RWPE2 (cell line): ENCODE measurements at regions not wholly inside any gene's neighbourhood (a gene's known extent, or its start where the extent isn't known, plus 50 kb on each side); places are given as distances from the start of the nearest gene placed in this dataset.

Experiments
- ATAC-seq: fragments of 200-7000 bp; cut with Tn5 transposase; 3 replicates; pipeline ENCODE4 v1.9.1; 2021; ENCODE audit warnings: low read depth
- DNase-seq: peaks from one replicate; pipeline ENCODE4 v3.0.0-alpha.2; 2020; ENCODE audit warnings: low spot score
- H3K27ac ChIP-seq: fragments of 450-650 bp; 2 replicates; pipeline ENCODE4 v1.5.1; 2017; ENCODE audit warnings: mild to moderate bottlenecking; ENCODE audit not compliant: poor library complexity, severe bottlenecking
- H3K27me3 ChIP-seq: fragments of 250-450 bp; sonication (Bioruptor Pico); 2 replicates; pipeline ENCODE4 v1.5.1; 2021; ENCODE audit warnings: mild to moderate bottlenecking, moderate library complexity; ENCODE audit not compliant: insufficient read depth, poor library complexity, severe bottlenecking
- H3K36me3 ChIP-seq: fragments of 250-450 bp; sonication (Bioruptor Pico); 2 replicates; pipeline ENCODE4 v1.5.1; 2020; ENCODE audit warnings: low read depth, mild to moderate bottlenecking, moderate library complexity
- H3K4me1 ChIP-seq: fragments of 250-450 bp; sonication (Bioruptor Pico); 2 replicates; pipeline ENCODE4 v1.5.1; 2021; ENCODE audit warnings: mild to moderate bottlenecking, moderate library complexity; ENCODE audit not compliant: insufficient read depth, poor library complexity, severe bottlenecking
- H3K4me3 ChIP-seq: fragments of 250-450 bp; sonication (Bioruptor Pico); 2 replicates; pipeline ENCODE4 v1.5.1; 2021; ENCODE audit warnings: mild to moderate bottlenecking, moderate library complexity; ENCODE audit not compliant: severe bottlenecking
- H3K9me3 ChIP-seq: fragments of 250-450 bp; sonication (Bioruptor Pico); 2 replicates; pipeline ENCODE4 v1.5.1; 2021; ENCODE audit warnings: mild to moderate bottlenecking, moderate library complexity; ENCODE audit not compliant: severe bottlenecking
- TF ChIP-seq, protein P1 (sequence below): fragments of 450-650 bp; IDR thresholded peaks from one replicate; pipeline ENCODE4 v1.5.1; 2017; ENCODE audit warnings: mild to moderate bottlenecking, moderate library complexity; ENCODE audit not compliant: poor library complexity, severe bottlenecking

DNA sequence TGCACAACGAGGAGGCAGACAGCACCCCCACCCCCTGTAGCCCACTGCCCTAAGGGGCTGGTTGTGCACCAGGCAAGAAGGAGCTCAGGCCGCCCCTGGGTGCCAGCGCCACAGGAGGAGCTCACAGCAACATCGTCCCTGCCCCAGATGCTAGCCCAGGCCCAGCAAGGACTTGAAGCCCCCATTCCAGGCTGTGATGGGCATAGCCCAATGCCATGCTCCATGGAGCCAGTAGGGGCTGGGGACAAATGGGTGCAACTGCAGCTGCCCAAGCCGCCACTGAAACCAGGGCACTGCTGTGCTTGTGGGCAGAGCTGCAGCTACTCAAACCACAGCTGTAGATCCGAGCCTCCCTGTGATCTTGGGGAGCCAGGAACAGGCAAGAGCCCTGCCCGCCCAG, 241.3 kb upstream of the GIMD1 start:
- no peaks in the 10 kb centered on the region for H3K36me3 ChIP-seq
- no peak overlapping the region for H3K4me3 ChIP-seq
- H3K4me1 ChIP-seq = peaks cover 6% of the 10 kb centered on the region
- ATAC-seq (no peak), DNase-seq (no peak)
- H3K27ac ChIP-seq = no peak overlapping the region
- H3K9me3 ChIP-seq = no peaks in the 10 kb centered on the region
- TF ChIP-seq, protein P1, sequence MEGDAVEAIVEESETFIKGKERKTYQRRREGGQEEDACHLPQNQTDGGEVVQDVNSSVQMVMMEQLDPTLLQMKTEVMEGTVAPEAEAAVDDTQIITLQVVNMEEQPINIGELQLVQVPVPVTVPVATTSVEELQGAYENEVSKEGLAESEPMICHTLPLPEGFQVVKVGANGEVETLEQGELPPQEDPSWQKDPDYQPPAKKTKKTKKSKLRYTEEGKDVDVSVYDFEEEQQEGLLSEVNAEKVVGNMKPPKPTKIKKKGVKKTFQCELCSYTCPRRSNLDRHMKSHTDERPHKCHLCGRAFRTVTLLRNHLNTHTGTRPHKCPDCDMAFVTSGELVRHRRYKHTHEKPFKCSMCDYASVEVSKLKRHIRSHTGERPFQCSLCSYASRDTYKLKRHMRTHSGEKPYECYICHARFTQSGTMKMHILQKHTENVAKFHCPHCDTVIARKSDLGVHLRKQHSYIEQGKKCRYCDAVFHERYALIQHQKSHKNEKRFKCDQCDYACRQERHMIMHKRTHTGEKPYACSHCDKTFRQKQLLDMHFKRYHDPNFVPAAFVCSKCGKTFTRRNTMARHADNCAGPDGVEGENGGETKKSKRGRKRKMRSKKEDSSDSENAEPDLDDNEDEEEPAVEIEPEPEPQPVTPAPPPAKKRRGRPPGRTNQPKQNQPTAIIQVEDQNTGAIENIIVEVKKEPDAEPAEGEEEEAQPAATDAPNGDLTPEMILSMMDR = no peak
- H3K27me3 ChIP-seq = no peaks in the 10 kb centered on the region

DNA sequence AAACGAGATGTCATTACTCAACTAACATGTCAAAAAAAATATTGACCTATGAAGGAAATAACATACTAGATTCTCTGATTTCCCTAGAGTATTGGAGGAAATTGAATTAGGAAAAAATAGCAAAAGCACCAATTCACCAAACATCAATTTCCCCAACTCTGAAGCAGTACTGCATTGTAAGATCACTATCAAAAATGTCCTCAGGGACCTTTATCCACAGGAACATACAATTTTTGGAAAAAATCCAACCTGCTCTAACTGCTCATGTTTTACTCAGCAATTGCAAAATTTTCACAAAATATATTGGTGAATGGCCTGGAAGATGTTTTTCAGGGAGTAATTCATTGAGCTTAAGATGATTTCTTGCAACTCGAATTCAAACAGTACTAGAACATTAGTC, 239.0 kb upstream of the GIMD1 start:
- ATAC-seq = no peak
- Histone ChIP-seq H3K4me1 (no peaks in the 10 kb centered on the region), H3K9me3 (no peaks in the 10 kb centered on the region), H3K4me3 (no peak overlapping the region), H3K27me3 (no peaks in the 10 kb centered on the region), H3K27ac (no peak overlapping the region), H3K36me3 (no peaks in the 10 kb centered on the region)
- DNase-seq = no peak
- TF ChIP-seq, protein P1 = no peak

DNA sequence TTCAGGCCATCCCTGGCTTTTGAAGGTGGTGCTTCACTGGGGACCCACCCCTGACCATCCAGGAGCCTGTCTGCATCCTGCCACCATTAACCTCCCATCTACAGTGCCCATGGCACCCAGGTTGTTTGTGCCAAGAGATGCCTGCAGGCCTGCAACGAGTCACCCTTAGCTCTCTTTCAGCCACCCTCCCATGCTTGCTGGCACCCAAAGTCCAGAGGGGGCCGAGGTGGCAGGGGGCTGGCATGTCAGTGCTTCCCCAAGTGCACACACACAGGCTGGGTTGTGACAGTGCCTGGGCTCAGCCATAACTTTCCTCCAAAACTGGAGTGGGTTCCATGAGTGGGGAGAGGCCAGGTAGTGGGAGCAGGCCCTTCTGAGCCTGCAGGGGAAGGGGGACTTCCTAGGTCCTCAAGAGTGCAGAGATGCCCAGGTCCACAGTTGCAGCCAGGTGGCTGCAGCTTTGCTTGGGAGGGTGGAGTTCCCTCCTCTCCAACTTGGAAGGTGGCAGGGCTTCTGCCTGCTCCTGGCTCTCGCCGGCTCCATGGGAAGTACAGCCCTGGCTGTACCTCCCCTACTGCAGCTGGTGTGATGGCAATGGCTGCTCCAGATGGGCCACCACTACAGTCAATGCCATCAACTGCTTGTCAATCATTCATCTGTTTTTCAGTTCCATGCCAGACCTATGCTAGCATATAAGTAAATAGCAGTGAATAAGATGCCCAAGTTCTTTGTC, 235.9 kb upstream of the GIMD1 start:
- TF ChIP-seq, protein P1 = no peak
- no peak for DNase-seq
- Histone ChIP-seq H3K36me3 (no peaks in the 10 kb centered on the region), H3K4me3 (no peak overlapping the region), H3K9me3 (no peaks in the 10 kb centered on the region), H3K4me1 (no peaks in the 10 kb centered on the region), H3K27me3 (no peaks in the 10 kb centered on the region), H3K27ac (no peak overlapping the region)
- no peak for ATAC-seq

DNA sequence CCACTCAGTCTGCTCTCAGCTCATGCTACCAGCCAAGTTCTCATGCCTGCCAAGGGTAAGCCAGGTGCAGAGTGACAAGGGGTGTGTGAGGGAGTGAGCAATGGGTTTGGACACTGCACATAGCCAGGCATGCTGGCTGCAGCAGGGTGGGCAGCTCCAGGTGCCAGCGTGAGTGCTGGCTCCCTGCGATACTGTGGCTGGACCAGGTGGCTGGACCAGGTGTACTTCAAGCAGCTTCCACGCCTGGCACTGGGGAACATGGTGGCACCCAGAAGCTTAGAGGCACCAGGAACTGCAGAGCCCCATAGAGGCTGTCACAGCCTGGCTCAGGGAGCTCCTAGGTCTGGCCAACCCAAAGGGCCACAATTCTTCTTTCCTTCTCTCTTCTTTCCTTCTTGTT, 234.9 kb upstream of the GIMD1 start:
- no peaks in the 10 kb centered on the region for H3K36me3 ChIP-seq
- TF ChIP-seq, protein P1 = no peak
- ATAC-seq (no peak), DNase-seq (no peak)
- H3K9me3 ChIP-seq = no peaks in the 10 kb centered on the region
- no peaks in the 10 kb centered on the region for H3K27me3 ChIP-seq
- no peak overlapping the region for H3K27ac ChIP-seq
- H3K4me3 ChIP-seq = no peak overlapping the region
- no peaks in the 10 kb centered on the region for H3K4me1 ChIP-seq

DNA sequence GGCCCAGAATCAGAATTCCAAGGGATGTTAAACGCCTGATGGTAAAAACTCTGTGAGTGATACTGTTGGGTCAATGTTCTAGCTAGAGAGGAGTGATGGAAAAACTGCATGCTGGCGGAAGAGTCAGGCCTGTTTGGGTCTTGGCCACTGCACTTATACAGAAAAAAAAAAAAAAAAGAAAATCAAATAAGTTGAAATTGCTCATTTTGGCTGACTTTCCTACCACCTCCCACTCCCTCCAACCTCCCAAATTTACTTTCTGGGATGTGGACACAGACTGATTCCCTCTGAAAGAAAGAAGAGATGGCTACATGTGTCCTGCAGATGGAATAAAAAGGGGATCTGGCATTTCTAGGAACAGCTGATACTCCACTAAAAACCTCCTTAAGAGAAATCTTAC, 234.1 kb upstream of the GIMD1 start:
- no peak for DNase-seq
- no peaks in the 10 kb centered on the region for H3K4me1 ChIP-seq
- no peak overlapping the region for H3K27ac ChIP-seq
- TF ChIP-seq, protein P1 = no peak
- H3K4me3 ChIP-seq = no peak overlapping the region
- H3K9me3 ChIP-seq = no peaks in the 10 kb centered on the region
- no peaks in the 10 kb centered on the region for H3K27me3 ChIP-seq
- H3K36me3 ChIP-seq = no peaks in the 10 kb centered on the region
- ATAC-seq = no peak
